ENCODE measurements at regions not wholly inside any gene's neighbourhood (a gene's known extent, or its start where the extent isn't known, plus 50 kb on each side); places are given as distances from the start of the nearest gene placed in this dataset.

DNA sequence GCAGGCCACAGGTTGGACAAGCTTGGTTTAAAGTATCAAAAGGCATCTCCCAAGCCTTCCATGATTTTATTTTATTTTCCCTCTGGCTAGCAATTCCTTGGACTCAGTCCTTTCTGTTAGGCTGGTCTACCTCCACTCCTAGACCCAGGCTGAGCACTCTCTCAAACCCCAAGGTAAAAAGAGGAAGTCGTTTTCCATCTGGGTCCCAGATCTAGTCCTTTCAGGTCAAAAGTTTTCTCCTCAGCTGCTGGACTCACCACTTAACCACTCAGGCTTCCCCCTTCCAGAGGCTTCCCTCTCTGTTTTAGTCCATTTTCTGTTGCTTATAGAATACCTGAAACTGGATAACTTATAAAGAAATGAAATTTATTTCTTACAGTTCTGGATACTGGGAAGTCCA, 252.3 kb upstream of the MKLN1 start:
- TF ChIP-seq, protein P1, sequence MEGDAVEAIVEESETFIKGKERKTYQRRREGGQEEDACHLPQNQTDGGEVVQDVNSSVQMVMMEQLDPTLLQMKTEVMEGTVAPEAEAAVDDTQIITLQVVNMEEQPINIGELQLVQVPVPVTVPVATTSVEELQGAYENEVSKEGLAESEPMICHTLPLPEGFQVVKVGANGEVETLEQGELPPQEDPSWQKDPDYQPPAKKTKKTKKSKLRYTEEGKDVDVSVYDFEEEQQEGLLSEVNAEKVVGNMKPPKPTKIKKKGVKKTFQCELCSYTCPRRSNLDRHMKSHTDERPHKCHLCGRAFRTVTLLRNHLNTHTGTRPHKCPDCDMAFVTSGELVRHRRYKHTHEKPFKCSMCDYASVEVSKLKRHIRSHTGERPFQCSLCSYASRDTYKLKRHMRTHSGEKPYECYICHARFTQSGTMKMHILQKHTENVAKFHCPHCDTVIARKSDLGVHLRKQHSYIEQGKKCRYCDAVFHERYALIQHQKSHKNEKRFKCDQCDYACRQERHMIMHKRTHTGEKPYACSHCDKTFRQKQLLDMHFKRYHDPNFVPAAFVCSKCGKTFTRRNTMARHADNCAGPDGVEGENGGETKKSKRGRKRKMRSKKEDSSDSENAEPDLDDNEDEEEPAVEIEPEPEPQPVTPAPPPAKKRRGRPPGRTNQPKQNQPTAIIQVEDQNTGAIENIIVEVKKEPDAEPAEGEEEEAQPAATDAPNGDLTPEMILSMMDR (tag by site-specific recombination; IDR thresholded peaks at IDR 0.05), result no peak
- no peak for TF ChIP-seq ZNF335 (tag by site-specific recombination; conservative IDR thresholded peaks at IDR 0.05)
- TF ChIP-seq, protein P2, sequence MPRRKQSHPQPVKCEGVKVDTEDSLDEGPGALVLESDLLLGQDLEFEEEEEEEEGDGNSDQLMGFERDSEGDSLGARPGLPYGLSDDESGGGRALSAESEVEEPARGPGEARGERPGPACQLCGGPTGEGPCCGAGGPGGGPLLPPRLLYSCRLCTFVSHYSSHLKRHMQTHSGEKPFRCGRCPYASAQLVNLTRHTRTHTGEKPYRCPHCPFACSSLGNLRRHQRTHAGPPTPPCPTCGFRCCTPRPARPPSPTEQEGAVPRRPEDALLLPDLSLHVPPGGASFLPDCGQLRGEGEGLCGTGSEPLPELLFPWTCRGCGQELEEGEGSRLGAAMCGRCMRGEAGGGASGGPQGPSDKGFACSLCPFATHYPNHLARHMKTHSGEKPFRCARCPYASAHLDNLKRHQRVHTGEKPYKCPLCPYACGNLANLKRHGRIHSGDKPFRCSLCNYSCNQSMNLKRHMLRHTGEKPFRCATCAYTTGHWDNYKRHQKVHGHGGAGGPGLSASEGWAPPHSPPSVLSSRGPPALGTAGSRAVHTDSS (tag by site-specific recombination; IDR thresholded peaks at IDR 0.05), result no peak

Measured in HEK293 (cell line).